ENCODE measurements at regions not wholly inside any gene's neighbourhood (a gene's known extent, or its start where the extent isn't known, plus 50 kb on each side); places are given as distances from the start of the nearest gene placed in this dataset.

- POLR2A ChIA-PET: interaction anchor here (0.7 to 3.9 kb wide), 13 partner anchors 15 to 474 kb away, joined by 3 to 138 read pairs (median 12); partner anchors contain the start of genes EXOC6, HHEX, IDE and KIF11
- TF ChIP-seq, protein P1, sequence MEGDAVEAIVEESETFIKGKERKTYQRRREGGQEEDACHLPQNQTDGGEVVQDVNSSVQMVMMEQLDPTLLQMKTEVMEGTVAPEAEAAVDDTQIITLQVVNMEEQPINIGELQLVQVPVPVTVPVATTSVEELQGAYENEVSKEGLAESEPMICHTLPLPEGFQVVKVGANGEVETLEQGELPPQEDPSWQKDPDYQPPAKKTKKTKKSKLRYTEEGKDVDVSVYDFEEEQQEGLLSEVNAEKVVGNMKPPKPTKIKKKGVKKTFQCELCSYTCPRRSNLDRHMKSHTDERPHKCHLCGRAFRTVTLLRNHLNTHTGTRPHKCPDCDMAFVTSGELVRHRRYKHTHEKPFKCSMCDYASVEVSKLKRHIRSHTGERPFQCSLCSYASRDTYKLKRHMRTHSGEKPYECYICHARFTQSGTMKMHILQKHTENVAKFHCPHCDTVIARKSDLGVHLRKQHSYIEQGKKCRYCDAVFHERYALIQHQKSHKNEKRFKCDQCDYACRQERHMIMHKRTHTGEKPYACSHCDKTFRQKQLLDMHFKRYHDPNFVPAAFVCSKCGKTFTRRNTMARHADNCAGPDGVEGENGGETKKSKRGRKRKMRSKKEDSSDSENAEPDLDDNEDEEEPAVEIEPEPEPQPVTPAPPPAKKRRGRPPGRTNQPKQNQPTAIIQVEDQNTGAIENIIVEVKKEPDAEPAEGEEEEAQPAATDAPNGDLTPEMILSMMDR (IDR thresholded peaks at IDR 0.05): no peak
- intact Hi-C loops (cut with micrococcal nuclease): loop anchor here (1.0 to 10.0 kb wide), 6 partner anchors 33 to 737 kb away; partner anchors contain the start of gene CEP55
- CTCF ChIA-PET: interaction anchor here (1.1 to 3.6 kb wide), 4 partner anchors 15 to 121 kb away, joined by 3 to 33 read pairs (median 12); partner anchors contain the start of gene HHEX
- Mint-ChIP-seq H3K4me3 (peak overlapping the region; percentile 76), H3K27ac (peak overlapping the region; percentile 96), H3K36me3 (ENCODE audit: low read depth) (no peaks in the 10 kb centered on the region), H3K9me3 (no peaks in the 10 kb centered on the region), H3K27me3 (no peaks in the 10 kb centered on the region), H3K4me1 (peaks cover 83% of the 10 kb centered on the region)
- DNase-seq: no peak
- no peak for ATAC-seq (ENCODE audit: low read depth)
Observed at GRCh38 chr10:92757711-92758104, 68.0 kb downstream of the HHEX start.

DNA sequence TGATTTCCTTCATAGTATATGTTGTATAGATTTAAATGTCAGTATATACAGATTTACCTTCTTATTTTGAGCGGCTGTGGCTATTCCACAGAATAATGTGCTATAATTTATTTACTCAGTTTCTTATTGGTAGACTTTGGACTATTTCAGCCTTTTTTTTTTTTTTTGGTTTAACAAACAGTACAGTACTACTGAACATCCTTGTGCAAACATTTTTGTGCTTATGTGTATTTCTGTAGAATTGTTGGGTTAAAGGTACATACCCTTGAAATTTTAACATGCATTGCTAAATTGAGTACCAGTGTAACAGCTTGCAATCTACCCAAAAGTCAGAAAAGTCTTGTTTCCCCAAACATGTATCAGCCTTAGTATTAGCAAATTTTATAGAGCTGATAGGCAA is 68.8 kb downstream of the HHEX start:
- intact Hi-C loops (cut with micrococcal nuclease): loop anchor here (10.0 kb wide), 1 partner anchor 736 kb away; the partner anchor contains the start of gene CEP55
- peaks cover 77% of the 10 kb centered on the region for H3K4me1 Mint-ChIP-seq
- ATAC-seq (ENCODE audit: low read depth) (no peak), DNase-seq (no peak)
- ChIA-PET CTCF (interaction anchor here (1.1 to 3.6 kb wide), 3 partner anchors 31 to 167 kb away, joined by 3 to 33 read pairs (median 11); partner anchors contain the start of gene HHEX), POLR2A (interaction anchor here (3.1 to 4.6 kb wide), 3 partner anchors 16 to 69 kb away, joined by 20 to 138 read pairs (median 58); partner anchors contain the start of gene HHEX)
- no peaks in the 10 kb centered on the region for H3K36me3 Mint-ChIP-seq (ENCODE audit: low read depth)
- no peak overlapping the region for H3K27ac Mint-ChIP-seq
- no peaks in the 10 kb centered on the region for H3K27me3 Mint-ChIP-seq
- H3K9me3 Mint-ChIP-seq: no peaks in the 10 kb centered on the region
- TF ChIP-seq, protein P1 (IDR thresholded peaks at IDR 0.05): no peak
- H3K4me3 Mint-ChIP-seq: no peak overlapping the region

- Mint-ChIP-seq H3K27me3 (no peaks in the 10 kb centered on the region), H3K36me3 (ENCODE audit: low read depth) (no peaks in the 10 kb centered on the region), H3K4me3 (no peak overlapping the region), H3K27ac (no peak overlapping the region), H3K9me3 (no peaks in the 10 kb centered on the region), H3K4me1 (peaks cover 65% of the 10 kb centered on the region)
- DNase-seq (no peak), ATAC-seq (ENCODE audit: low read depth) (no peak)
- CTCF ChIA-PET: interaction anchor here (1.1 kb wide), 1 partner anchor 82 kb away, joined by 3 read pairs; no protein-coding TSS in a partner anchor
- TF ChIP-seq, protein P1 (IDR thresholded peaks at IDR 0.05): no peak
- intact Hi-C loops (cut with micrococcal nuclease): loop anchor here (2.0 kb wide), 1 partner anchor 16 kb away; no protein-coding TSS in a partner anchor
- POLR2A ChIA-PET: interaction anchor here (0.9 to 4.6 kb wide), 3 partner anchors 38 to 87 kb away, joined by 3 to 20 read pairs (median 9); partner anchors contain the start of genes EXOC6 and HHEX
Observed at GRCh38 chr10:92760609-92761008, 70.9 kb downstream of the HHEX start.

DNA sequence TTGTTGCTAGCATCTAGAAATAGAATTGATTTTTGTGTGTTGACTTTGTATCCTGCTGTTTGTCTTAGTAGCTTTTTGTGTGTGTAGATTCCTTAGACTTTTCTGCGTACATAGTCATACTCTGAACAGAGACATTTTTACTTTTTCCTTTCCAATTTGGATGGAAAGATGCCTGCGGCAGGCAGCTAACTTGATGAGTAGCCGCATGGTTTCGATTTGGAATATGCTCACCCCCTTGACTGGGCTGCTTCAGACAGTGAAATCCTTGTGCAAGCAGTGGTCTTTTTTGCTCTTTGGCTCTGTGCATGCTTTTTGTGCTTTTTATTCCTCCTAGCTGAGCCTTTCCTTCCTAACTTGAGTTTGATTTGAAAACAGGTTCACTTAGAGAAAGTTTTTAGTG is 71.8 kb downstream of the HHEX start:
- ChIA-PET CTCF (no interaction called here), POLR2A (interaction anchor here (0.7 to 4.6 kb wide), 3 partner anchors 15 to 86 kb away, joined by 3 to 20 read pairs (median 4); partner anchors contain the start of genes EXOC6 and HHEX)
- no peaks in the 10 kb centered on the region for H3K9me3 Mint-ChIP-seq
- intact Hi-C loops (cut with micrococcal nuclease): loop anchor here (2.0 kb wide), 1 partner anchor 15 kb away; no protein-coding TSS in a partner anchor
- no peaks in the 10 kb centered on the region for H3K36me3 Mint-ChIP-seq (ENCODE audit: low read depth)
- TF ChIP-seq, protein P1 (IDR thresholded peaks at IDR 0.05): no peak
- DNase-seq: no peak
- H3K4me3 Mint-ChIP-seq: no peak overlapping the region
- peak overlapping the region; percentile 46 for H3K27ac Mint-ChIP-seq
- H3K27me3 Mint-ChIP-seq: no peaks in the 10 kb centered on the region
- ATAC-seq (ENCODE audit: low read depth): no peak
- H3K4me1 Mint-ChIP-seq: peaks cover 57% of the 10 kb centered on the region

- Mint-ChIP-seq H3K4me3 (no peak overlapping the region), H3K36me3 (ENCODE audit: low read depth) (peaks cover 5% of the 10 kb centered on the region), H3K27ac (no peak overlapping the region), H3K4me1 (peaks cover 36% of the 10 kb centered on the region), H3K27me3 (no peaks in the 10 kb centered on the region), H3K9me3 (peaks cover 12% of the 10 kb centered on the region)
- TF ChIP-seq, protein P1 (IDR thresholded peaks at IDR 0.05): no peak
- ChIA-PET CTCF (no interaction called here), POLR2A (interaction anchor here (0.7 kb wide), 1 partner anchor 25 kb away, joined by 4 read pairs; no protein-coding TSS in a partner anchor)
- ATAC-seq (ENCODE audit: low read depth) (no peak), DNase-seq (no peak)
- intact Hi-C loops (cut with micrococcal nuclease): no loop called here
Observed at GRCh38 chr10:92763634-92764155, 73.9 kb downstream of the HHEX start.
